GM18951 (cell line): ENCODE measurements at regions not wholly inside any gene's neighbourhood (a gene's known extent, or its start where the extent isn't known, plus 50 kb on each side); places are given as distances from the start of the nearest gene placed in this dataset.

ENCODE experiments used
- POLR2A ChIP-seq: IDR thresholded peaks from 4 replicates; pipeline ENCODE4 v1.6.1; 2011; ENCODE audit warnings: mild to moderate bottlenecking; ENCODE audit not compliant: insufficient read length, insufficient read depth; ENCODE audit errors: extremely low read depth
- in situ Hi-C: fragments of 300-500 bp; cut with MboI; formaldehyde crosslinking; loops from one replicate; pipeline ENCODE4 v1.12.0; 2022; ENCODE audit warnings: low sequenced_read_pairs, mixed read lengths, inconsistent platforms; ENCODE audit not compliant: unreplicated experiment

GRCh38 chr11:81092522-81092921 lies 1641.1 kb downstream of the FAM181B start:
- TF ChIP-seq POLR2A, result no peak
- in situ Hi-C loops, result no loop called here

DNA sequence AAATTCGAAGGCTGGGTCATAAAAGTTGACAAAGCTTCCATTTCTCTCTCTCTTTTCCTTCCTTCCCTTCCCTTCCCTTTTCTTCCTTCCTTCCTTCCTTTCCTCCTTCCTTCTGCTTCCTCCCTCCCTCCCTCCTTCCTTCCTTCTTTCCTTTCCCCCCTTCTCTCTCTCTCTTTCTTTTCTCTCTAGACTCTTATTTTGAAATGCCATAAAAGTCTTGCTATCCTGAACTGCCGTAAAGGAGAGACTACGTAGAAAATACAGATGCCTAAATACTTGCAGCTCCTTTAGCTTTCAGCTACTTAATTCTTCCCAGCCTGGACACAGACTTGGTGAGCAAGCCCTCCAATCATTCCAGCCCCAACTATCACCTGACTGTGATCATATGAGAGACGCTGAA lies 1644.4 kb downstream of the FAM181B start:
- no peak for TF ChIP-seq POLR2A
- in situ Hi-C loops, result no loop called here

DNA sequence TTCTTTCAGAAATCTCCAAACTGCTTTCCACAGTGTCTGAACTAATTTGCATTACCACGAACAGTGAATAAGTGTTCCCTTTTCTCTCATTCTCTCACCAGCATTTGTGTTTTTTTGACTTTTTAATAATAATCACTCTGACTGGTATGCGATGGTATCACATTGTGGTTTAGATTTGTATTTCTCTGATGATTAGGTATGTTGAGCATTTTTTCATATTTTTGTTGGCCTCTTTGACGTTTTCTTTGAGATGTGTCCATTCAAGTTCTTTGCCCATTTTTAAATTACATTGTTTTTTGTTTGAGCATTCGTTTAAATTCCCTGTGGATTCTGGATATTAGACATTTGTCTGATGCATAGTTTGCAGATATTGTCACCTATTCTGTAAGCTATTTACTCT lies 1639.6 kb upstream of the TENM4 start:
- TF ChIP-seq POLR2A, result no peak
- in situ Hi-C loops, result no loop called here

- no peak for TF ChIP-seq POLR2A
- in situ Hi-C loops, result no loop called here
These were observed 1631.4 kb upstream of the TENM4 start for GRCh38 chr11:81072273-81072672.

DNA sequence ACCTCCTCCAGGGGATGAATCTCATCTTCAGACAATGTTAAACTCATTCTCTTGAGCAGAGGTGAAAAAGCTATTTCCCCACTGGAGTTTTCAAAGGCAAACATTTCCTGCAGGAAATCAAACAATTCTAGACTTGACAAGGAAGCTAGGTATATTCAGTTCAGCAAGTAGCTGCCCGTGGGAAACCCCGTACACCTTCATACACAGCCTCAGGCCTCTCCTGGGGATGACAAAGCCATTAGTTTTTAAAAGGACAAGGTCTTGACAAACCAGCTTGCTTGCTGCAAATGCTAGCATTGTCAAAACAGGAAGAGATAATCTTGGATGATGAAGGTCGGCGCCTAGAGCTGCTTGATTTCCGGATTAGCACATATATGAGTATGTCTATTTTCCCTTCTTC lies 1630.8 kb upstream of the TENM4 start:
- in situ Hi-C loops, result no loop called here
- TF ChIP-seq POLR2A, result no peak

DNA sequence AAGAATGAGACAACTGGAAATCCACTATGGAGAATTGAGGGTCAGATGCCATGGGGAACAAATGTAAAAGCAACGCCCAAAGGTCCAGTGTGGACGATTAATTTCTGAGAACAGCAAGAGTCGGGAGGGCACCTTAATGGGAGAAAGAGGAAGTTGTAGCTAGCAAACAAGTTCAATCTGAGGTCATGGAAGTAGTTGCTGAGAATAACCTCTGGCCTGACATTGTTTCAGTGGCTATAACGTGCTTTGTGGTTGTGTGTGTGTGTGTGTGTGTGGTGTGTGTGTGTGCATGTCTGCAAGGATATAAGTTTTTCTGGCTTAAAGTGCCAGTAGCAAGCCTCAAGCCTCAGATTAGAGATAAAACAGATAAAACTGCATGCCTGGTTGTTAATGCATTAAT lies 1630.1 kb upstream of the TENM4 start:
- TF ChIP-seq POLR2A, result no peak
- in situ Hi-C loops, result no loop called here

GRCh38 chr11:81059356-81059755 lies 1618.5 kb upstream of the TENM4 start:
- in situ Hi-C loops, result no loop called here
- no peak for TF ChIP-seq POLR2A

GRCh38 chr11:81052344-81053158 lies 1611.7 kb upstream of the TENM4 start:
- no peak for TF ChIP-seq POLR2A
- in situ Hi-C loops, result no loop called here

DNA sequence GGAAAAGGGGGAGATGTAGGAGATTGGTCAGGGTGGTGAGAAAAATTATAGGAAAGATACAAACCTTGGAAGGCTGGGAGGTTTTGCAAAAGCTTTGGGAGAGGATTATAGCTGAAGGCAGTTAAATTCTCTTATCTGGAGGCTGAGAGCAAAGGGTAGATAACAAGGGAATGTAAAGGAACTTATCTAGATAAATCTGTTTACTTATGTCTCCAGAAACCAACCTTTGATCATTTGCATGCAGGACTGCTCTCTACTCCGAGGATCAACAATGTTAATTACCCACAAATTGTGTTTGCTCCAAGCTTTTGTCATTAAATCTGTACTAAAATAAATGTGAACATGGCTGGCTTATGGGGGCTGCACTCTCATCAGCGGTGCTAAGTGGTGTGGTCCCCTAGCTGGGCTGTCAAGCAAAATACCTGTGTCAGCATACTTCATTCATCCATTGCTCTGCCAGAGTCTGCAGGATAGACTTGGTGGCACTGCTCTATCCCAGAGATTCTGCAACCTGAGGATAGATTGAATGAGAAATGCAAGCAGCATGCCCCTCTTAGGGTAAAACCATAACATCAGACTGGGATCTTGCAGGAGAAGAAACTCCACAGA lies 1599.2 kb upstream of the TENM4 start:
- TF ChIP-seq POLR2A, result no peak
- in situ Hi-C loops, result no loop called here

- no peak for TF ChIP-seq POLR2A
- in situ Hi-C loops, result no loop called here
These were observed 1595.5 kb upstream of the TENM4 start for GRCh38 chr11:81036168-81036870.

DNA sequence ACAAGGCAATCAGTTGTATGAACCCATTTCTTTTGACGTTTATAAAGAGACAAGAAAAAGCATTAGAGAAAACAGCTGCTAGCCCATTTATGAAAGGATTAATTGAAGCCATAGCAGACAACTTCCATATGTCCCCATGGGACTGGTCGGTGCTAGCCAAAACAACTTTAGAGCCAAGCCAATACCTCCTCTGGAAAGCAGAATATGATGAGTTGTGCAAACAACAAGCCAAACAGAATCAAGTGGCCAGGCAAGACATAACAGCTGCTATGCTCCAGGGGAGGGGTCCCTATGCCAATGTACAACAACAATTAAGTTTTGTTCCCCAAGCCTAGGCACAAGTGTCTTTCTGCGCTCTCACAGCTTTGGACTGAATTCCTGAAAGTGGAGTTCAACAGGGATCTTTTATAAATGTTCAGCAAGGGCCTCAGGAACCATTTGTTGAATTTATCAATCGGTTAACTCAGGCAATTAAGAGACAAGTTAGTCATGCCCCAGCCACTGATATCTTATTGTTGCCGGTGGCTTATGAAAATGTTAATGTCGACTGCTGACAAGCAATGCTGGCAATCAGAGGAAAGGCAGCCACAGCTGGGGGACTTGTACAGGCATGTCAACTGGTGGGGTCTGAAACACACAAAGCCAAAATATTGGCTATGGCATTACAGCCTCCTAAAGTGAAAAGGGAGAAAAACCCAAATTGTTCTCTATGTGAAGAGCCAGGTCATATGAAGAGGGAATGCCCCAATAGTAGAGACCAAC lies 1593.1 kb upstream of the TENM4 start:
- no peak for TF ChIP-seq POLR2A
- in situ Hi-C loops, result no loop called here

- TF ChIP-seq POLR2A, result no peak
- in situ Hi-C loops, result no loop called here
These were observed 1592.1 kb upstream of the TENM4 start for GRCh38 chr11:81032906-81033305.

DNA sequence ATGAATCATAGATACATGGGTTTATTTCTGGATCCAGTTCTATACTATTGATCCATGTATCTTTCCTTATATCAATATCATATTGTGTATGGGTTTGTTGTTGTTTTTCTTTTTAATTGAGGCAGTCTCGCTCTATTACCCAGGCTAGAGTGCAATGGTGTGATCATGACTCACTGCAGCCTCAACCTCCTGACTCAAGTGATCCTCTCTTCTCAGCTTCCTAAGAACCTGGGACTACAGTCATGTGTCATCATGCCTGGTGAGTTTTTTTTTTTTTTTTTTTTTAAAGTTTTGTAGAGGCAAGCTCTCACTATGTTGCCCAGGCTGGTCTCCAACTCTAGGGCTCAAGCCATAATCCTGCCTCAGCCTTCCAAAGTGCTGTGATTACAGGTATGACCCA lies 1589.4 kb upstream of the TENM4 start:
- TF ChIP-seq POLR2A, result no peak
- in situ Hi-C loops, result no loop called here
